GM12891 (cell line): ENCODE measurements at regions not wholly inside any gene's neighbourhood (a gene's known extent, or its start where the extent isn't known, plus 50 kb on each side); places are given as distances from the start of the nearest gene placed in this dataset.

Experiments used
- PAX5 ChIP-seq: IDR thresholded peaks from 2 replicates; pipeline ENCODE4 v1.6.1; 2011; ENCODE audit warnings: low read length, moderate library complexity, mild to moderate bottlenecking; ENCODE audit not compliant: insufficient read depth, severe bottlenecking
- POLR2A ChIP-seq: IDR thresholded peaks from 2 replicates; pipeline ENCODE4 v1.6.1; 2011; ENCODE audit warnings: low read depth, low read length, control low read depth
- POLR2AphosphoS5 ChIP-seq: IDR thresholded peaks from 2 replicates; pipeline ENCODE4 v1.6.1; 2011; ENCODE audit warnings: low read depth, low read length, control low read depth
- TAF1 ChIP-seq: IDR thresholded peaks from 2 replicates; pipeline ENCODE4 v1.6.1; 2011; ENCODE audit warnings: low read depth, low read length, control low read depth

GRCh38 chr21:28111151-28111619 is 881.5 kb downstream of the LTN1 start:
- TF ChIP-seq POLR2A: no peak
- no peak for TF ChIP-seq POLR2AphosphoS5
- no peak for TF ChIP-seq PAX5
- TF ChIP-seq TAF1: no peak
